HG03520 (cell line): ENCODE measurements at regions not wholly inside any gene's neighbourhood (a gene's known extent, or its start where the extent isn't known, plus 50 kb on each side); places are given as distances from the start of the nearest gene placed in this dataset.
"Not testable (repeated sequence)": the region's sequence is repeated elsewhere in the genome, so short reads cannot be mapped to it uniquely, and the experiment has no call there.

Source experiments
- ATAC-seq: cut with Tn5 transposase; IDR thresholded peaks from one replicate; pipeline ENCODE4 v1.9.1; 2021; ENCODE audit warnings: mild to moderate bottlenecking, moderate library complexity; ENCODE audit not compliant: unreplicated experiment

DNA sequence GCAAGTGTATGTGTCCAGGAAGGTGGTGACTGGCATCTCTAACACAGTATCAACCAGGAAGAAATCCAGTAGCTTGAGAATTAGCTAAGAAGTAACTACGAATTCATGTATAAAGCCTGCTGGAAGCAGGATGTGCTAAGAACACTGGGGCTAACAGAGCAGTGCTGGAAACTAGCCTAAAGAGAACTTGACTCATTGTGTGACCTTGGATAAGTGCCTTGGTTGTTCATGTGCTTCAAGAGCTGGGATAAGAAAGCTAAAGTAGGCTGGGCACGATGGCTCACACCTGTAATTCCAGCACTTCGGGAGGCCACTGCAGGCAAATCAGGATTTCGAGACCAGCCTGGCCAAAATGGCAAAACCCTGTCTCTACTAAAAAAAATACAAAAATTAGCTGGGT, 186.9 kb downstream of the RRAGC start:
- ATAC-seq = no peak

DNA sequence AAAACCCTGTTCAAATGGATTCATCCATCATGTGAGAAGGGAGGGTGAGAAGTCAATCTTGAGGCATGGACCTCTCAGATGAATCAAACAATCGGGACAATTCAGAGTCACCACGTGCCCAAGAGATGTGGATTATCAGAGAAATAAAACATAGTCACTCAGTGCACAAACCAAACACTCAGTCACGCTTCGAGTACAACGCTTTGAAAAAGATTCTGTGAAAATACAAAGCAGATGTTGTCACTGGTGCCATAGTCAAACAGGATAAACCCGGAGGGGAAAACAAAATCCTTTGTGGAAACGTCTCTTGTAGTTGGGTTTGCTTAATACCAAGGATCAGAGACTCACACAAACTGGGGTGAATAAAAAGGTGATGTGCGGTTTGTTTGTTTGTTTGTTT, 188.4 kb downstream of the RRAGC start:
- no peak for ATAC-seq

DNA sequence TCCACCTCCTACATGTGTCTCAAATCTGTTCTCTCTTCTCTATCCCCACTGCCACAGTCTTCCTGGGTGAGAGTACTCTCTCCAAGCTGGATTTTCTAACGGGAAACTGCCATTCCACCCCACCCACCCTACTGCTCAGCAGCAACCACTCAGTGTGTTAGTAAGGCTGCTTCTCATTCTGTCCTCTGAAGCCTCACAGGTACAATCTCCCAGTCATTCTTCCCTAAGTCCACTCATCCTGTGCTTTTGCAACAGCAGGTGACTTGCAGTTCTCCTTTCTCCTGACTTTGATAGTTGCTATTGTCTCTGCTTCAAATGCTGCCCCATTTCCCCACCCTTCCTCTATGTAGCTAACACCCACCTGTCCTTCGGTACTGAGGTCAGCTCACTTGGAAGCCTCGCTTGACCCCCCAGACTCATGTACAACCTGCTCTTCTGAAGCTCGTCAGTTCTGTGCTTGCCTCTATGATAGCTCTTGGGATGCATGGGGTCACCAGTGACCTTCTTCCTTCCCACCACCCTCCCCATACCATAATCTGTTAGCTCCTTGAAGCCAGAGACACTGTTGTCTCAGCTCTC, 188.9 kb downstream of the RRAGC start:
- ATAC-seq = no peak

DNA sequence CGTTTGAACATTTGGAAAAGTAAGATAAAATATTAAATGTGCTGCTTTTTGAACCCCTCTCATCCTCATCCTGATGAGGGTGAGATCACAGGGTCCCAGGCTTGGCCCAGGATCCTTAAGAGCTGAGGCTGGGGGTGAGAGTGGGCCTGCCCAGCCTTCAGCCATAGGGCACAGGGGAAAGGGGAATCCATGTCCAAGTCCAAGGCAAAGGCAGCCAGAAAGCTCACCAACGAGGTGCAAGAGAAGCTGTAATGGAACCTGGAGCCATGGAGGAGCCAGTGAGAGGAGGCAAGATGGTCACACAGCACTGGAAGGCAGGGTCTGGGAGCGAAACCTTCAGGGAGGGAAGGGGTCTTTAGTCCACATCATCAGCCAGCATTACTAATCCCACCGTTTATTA, 191.9 kb downstream of the RRAGC start:
- no peak for ATAC-seq

DNA sequence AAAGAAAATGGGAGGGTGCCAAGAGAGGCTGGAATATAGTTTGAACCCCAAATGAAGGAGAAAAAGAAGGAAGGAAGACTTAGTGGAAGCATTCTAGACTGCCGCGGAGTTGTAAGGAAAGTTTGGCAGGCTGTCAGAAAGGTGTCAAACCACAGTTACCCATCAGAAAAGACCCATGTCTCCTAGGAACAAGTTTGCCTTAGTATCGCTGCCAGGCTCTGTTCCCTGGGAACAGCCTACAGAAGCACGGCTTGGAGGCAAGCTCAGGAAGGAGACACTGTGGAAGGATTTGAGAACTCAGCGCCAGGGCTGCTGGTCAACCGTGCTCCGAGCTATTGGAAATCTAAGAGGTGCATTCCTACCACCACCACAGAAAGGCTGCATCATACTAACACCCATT, 197.4 kb downstream of the RRAGC start:
- ATAC-seq = no peak

DNA sequence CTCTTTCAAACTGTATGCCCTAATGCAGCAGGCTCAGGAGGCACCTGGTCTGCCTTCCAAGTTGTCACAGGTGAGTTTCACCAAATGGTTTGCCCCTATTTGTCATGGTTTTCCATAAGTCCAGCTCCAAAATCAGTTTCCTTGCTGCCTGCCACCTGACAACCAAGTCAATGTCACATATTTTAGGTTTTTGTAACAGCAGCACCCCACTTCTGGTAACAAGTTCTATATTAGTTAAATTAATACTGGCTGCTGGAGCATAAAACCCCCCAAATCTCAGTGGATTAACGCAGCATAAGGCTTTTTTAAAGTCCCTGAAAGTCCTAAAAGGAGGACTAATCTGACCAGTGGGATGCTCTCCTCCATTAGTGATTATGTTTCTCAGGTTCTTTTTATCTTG, 200.7 kb downstream of the RRAGC start:
- no peak for ATAC-seq

DNA sequence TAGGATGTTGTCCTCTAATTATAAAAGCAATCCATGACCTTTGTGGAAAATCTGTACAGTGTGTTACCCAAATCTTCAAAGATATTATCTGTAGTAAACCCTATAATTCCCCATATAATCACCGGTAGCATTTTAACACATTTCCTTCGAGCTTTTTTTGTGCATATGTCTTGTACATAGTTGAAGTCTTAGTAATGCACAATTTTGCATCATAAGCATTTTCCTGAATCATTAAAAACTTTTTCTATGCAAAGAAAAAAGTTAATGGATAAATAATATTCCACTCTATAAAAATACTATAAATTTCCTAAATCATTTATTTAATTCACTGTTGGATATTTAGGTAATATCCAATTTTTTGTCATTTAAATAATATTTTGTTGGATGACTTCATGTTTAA, 201.7 kb downstream of the RRAGC start:
- ATAC-seq = no peak

DNA sequence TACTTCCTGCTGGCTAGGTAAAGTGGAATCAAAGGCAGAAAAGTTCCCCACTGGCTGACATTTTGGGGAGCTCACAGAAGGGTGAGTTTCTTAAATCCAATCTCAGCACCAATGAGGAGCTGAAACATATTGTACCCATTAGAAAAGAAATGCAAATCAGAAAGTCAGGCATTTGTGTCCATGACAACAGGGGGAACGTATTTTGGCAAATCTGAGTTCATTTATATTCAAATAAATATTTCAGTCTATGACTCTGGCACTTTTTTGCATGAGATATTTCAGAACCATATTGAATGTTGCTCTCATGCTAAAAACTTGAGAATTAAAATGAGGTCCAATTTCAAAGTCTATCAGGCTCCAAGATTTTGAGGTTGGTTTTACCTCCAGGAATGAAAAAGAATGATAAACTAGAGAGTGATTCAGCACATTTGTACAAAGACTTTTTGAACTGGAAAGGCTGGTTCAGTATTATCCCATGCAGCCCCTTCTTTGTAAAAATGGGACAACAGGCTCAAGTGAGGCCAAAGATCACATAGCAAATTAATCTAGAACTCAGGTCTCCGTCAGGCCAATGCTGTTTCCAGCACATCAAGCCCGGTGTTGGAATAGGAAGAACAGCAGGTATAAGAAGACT, 202.2 kb downstream of the RRAGC start:
- no peak for ATAC-seq

DNA sequence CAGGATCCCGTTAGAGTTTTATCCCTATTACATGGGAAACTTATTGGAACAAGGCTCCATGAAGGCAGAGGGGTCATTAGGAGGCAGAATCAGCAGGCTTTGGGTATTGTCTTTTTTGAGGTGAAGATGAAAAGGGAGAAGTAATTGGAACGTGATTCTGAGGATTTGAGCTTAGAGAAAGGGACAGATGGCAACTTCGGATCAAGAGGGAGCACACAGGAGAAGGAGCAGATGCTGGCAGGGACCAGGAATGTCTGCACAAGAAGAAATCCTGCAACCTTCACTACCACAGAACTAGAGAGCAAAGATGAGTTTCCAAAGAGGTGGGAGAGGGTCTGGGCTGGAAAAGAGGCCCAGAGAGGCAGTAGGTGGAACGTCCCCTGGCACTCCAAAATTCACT, 202.8 kb downstream of the RRAGC start:
- no peak for ATAC-seq

DNA sequence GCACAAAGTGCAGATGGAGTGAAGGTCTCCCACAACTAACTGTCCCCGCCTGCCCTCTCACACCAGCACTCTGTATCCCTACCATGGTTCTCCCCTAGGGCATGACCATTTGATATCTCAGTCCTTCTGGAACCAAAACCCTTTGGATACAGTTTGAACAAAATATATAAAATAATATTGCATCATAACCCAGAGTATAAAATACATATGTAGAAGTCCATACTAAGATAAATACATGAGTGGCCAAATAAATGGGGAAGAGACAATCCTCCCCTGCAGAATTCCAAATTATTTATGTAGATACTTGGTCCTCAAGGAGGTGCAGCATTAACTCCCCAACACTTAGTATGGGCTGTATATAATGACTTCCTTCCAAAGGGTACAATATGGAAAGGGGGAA, 207.4 kb downstream of the RRAGC start:
- no peak for ATAC-seq

DNA sequence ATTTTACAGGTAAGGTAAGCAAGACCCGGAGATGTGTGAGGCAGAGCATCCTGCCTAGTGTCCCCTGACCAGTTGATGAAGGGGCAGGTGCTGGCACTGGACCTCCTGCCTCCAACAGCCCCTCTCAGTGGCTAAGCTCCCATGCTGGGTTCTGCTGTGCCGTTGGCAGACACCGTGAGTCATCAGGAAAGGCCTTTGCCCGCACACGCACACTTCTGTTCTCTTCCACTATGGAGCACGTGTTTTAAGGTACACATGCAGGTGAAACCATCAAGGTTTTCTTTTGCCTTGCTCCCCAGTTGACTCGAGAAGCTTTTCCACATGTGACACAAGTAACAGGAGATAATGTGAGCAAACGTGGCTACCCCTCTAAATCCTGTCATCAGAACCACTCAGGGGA, 207.9 kb downstream of the RRAGC start:
- no peak for ATAC-seq

DNA sequence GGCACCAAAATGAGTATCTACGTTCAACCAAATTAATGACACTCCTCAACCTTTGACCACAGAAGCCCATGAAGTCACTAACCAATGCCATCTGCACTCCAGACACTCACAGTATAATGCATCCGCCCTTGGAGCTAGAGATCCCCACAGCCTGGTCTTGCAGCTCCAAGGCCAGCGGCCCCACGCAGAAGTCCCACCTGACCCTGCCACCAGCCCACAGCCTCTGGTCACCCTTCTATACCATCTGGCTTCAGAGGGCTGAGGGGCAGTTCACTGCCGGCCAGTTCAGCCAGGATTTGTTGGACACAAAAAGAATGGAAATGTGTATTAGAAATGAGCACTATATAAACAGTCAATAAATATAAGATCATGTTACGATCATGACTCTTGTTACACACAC, 211.2 kb downstream of the RRAGC start:
- no peak for ATAC-seq

DNA sequence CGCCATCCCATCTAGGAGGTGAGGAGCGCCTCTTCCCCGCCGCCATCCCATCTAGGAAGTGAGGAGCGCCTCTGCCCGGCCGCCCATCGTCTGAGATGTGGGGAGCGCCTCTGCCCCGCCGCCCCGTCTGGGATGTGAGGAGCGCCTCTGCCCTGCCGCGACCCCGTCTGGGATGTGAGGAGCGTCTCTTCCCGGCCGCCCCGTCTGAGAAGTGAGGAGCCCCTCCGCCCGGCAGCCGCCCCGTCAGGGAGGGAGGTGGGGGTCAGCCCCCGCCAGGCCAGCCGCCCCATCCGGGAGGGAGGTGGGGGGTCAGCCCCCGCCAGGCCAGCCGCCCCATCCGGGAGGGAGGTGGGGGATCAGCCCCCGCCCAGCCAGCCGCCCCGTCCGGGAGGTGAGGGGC, 212.2 kb downstream of the RRAGC start:
- not testable (repeated sequence) for ATAC-seq

DNA sequence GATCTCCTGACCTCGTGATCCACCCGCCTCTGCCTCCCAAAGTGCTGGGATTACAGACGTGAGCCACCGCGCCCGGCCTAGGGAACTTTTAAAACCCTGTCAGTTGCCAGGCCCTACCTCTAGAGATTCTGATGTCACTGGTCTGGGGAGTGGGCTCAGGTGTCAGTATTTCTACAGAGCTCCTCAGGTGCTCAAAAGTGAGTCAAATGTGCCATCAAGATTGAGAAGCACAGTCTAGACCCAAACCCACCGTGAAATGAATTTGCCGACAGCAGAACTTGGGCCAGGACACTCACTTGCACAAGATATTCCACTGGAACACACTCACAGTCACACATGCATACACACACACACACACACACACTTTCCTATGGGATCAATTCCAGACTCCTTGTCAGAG, 215.5 kb downstream of the RRAGC start:
- no peak for ATAC-seq

DNA sequence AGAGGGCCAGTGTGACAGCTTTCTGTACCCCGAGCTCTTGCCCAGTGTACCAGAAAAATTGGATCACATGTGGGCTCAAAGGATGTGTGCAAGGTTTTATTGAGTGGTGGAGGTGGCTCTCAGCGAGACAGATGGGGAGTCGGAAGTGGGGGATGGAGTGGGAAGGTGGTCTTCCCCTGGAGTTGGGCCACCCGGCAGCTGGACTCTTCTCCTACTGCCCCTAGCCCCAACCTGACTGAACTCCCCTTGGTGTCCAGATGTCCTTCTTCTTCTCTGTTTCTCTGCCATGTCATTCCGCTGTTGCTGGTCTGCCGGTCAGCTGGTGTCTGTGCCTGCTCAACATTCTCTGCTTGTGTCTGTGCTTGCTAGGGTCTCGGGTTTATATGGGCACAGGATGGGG, 217.9 kb downstream of the RRAGC start:
- ATAC-seq = no peak

DNA sequence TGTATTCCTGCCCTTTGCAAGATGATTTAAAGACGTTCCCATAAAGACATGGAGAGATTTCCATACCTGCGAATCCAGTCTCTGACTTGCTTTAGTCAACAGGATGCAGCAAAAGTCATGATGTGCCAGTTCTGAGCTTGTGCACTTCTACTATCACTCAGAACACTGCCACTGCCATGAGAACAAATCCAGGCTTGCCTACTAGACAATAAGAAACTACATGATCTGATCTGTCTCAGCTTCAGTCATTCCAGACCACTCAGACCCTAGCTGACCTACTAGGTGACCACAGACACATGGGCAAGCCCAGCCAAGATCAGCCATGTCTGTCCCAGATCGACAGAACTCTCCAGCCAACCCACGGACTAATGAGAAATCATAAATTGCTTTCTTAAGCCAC, 219.2 kb downstream of the RRAGC start:
- no peak for ATAC-seq

DNA sequence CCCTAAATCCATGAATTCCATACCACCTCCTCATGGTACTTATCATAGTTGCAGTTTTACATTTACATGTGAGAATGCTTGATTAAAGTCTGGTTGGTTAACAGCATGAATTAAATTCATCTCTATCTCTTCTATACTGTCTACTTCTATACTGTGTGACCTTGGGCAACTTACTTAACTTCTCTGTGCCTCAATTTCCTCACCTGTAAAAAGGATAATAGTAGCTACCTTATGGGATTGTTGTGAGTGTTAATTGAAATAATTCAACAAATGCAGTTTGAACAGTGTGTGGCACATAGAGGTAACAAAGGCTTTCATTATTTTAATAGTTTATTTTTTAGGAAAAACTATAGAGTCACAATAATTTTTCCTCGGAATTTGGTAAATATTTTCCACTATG, 231.3 kb downstream of the RRAGC start:
- ATAC-seq = no peak

DNA sequence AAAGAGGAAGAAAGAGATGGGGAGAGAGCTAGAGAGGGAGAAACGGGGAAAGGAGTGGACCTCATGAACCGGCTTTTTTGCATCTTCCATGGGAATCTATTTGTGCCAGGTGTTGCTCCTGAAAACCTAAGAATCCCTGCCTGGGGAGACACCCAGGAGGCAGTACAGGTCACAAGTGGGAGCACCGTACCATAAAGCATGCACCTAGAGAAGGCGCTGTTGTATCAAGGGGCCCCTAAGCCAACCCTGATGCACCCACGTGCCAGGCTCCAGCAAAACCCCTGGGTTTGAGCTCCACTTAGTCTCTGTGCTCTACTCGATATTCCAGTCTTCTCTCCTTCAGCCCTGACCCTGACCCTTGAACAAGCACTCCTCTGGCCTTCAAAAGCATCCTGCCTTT, 233.6 kb downstream of the RRAGC start:
- ATAC-seq = no peak

DNA sequence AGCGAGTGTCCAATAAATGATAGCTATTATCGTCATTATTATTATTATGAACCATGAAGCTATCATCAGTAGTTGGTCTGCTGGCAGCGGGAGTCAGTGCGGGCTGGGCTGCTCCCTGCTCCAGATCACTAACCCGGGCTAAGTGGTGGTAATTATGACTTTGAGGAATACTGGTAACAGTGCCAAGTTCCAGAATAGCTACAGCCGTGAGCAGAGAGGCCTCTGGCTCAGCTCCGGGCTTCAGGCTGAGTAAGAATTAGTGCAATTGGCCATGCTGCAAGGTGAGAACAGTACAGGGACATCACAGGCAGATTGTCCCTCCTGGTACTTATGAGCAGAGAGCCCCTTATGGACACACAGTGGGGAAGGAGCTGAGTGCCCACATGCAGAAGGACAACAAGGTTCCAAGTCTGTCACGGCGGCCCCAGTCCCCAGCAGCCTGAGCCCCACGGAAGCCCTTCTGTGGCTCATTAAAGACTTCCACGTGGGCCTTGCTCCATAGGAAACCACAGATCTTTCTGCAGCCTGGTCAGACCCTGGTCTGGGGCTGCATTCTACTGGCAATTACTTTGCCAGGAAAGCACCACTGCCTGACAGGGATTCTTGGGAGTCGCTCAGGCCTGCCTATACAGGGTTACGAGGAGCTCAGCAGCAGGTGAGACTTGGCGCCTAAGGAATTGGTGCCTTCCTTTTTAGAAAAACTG, 235.1 kb downstream of the RRAGC start:
- ATAC-seq = no peak

DNA sequence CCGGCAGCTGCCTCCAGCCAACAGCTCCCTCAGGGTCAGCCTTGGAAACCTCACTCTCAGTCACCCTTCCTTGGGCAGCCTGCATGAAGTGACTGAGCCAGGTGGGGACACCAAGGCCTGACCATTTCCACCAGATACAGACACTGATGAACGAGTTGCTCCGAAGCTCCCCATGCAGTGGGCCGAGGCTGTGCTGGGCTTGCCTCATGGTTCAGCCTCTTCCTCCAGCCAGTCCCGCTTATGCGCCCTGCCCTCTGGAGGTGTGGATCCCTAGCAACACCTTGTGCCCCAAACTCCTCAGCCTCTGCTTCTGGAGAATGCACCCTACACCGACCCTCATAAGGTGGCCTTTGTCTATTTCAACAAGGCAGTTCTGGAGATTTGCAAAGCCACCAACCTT, 236.0 kb downstream of the RRAGC start:
- no peak for ATAC-seq

DNA sequence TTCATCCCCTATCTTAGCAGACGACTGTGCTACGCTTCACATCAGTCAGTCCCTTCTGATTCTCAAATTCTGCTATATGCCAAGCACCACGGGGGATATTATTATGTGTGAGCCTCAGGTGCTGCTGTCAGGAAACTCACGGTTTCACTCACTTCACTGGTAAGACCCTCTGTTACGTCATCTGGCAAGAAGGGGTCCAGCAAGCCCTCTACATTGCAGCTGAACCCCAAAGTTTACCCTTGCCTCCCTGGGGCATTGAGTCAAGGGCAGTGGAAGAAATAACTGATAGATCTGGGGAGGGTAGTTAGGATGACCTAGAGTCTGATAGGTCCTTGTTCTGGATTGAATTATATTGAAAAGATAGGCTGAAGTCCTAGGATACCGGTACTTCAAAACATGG, 237.4 kb downstream of the RRAGC start:
- ATAC-seq = no peak

DNA sequence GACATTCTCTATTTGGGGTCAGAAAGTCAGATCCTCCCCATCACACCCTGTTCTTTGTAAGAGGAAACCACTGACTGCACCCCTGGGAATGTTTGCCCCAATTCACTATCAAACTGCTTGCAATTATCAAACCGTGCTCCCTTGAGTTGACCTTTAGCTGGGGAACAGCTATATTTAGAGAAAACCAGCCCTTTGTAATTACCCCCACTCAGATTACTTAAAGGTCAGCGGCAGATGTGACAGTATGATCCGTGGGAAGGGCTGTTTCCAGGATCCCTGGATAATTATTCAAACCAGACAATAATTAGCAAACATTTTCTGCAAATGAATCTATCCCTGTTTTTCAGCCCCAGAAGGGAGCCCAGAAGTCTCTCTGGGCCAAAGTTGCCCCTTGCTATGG, 242.7 kb downstream of the RRAGC start:
- ATAC-seq = no peak

DNA sequence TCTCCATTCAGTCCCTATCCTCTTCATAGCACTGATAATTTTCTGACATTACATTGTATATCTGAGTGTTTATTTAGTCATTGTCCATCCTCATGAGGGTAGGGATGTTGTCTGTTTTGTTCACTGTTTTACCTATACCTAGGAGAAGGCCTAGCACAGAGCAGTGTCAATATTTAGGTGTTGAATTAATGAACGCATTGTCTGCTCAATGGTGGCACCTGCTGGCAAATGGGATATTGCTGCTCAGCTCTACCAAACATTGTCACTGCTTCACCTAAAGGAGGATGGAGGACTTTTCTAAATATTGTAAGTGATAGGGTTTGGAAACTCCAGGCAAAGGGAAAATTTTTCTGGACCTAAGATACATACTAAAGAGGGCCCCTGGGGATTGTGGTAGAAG, 243.9 kb downstream of the RRAGC start:
- no peak for ATAC-seq
